ENCODE measurements at regions not wholly inside any gene's neighbourhood (a gene's known extent, or its start where the extent isn't known, plus 50 kb on each side); places are given as distances from the start of the nearest gene placed in this dataset.

- H3K9ac ChIP-seq (ENCODE audit: low read length) = no peak overlapping the region
- H2AFZ ChIP-seq (ENCODE audit: low read length) = no peak overlapping the region
- DNase-seq (no peak), ATAC-seq (no peak)
- CTCF ChIA-PET = no interaction called here
- intact Hi-C loops (cut with micrococcal nuclease) = no loop called here
- H3K4me2 ChIP-seq (ENCODE audit: low read length) = no peak overlapping the region
- H3K9me2 ChIP-seq (replicated peaks; ENCODE audit: low read length) = no peaks in the 10 kb centered on the region
- no peaks in the 10 kb centered on the region for H4K20me1 ChIP-seq (ENCODE audit: low read length)
- no peaks in the 10 kb centered on the region for H3K27me3 ChIP-seq (ENCODE audit: low read length)
- no peaks in the 10 kb centered on the region for H3K9me3 ChIP-seq (ENCODE audit: low read length)
- no peaks in the 10 kb centered on the region for H3K36me3 ChIP-seq (ENCODE audit: low read depth, low read length)
- no peak overlapping the region for H3K4me3 ChIP-seq (ENCODE audit: low read length)
- TF ChIP-seq EZH2 (IDR thresholded peaks at IDR 0.05; ENCODE audit: low read length, unreplicated experiment) = no peak
- H3F3A ChIP-seq (ENCODE audit: low read length, unreplicated experiment) = no peaks in the 10 kb centered on the region
- POLR2A ChIA-PET (ENCODE audit: unreplicated experiment) = no interaction called here
- no peaks in the 10 kb centered on the region for H3K4me1 ChIP-seq (ENCODE audit: insufficient read depth, low read length)
- no peak overlapping the region for H3K27ac ChIP-seq (ENCODE audit: low read length)
- no peaks in the 10 kb centered on the region for H3K79me2 ChIP-seq (ENCODE audit: low read length)
- no TSS peak for BruUV-seq (replicated peaks)
Observed at GRCh38 chr2:147398301-147398700, 446.5 kb upstream of the ACVR2A start.

GRCh38 chr2:147396890-147397289 is 447.9 kb upstream of the ACVR2A start:
- ATAC-seq (no peak), DNase-seq (no peak)
- Histone ChIP-seq H3K36me3 (ENCODE audit: low read depth, low read length) (no peaks in the 10 kb centered on the region), H3K9me2 (replicated peaks; ENCODE audit: low read length) (no peaks in the 10 kb centered on the region), H2AFZ (ENCODE audit: low read length) (no peak overlapping the region), H3F3A (ENCODE audit: low read length, unreplicated experiment) (no peaks in the 10 kb centered on the region), H4K20me1 (ENCODE audit: low read length) (no peaks in the 10 kb centered on the region), H3K9ac (ENCODE audit: low read length) (no peak overlapping the region), H3K79me2 (ENCODE audit: low read length) (no peaks in the 10 kb centered on the region), H3K4me3 (ENCODE audit: low read length) (no peak overlapping the region), H3K9me3 (ENCODE audit: low read length) (no peaks in the 10 kb centered on the region), H3K27me3 (ENCODE audit: low read length) (no peaks in the 10 kb centered on the region), H3K4me2 (ENCODE audit: low read length) (no peak overlapping the region), H3K4me1 (ENCODE audit: insufficient read depth, low read length) (no peaks in the 10 kb centered on the region), H3K27ac (ENCODE audit: low read length) (no peak overlapping the region)
- intact Hi-C loops (cut with micrococcal nuclease) = no loop called here
- TF ChIP-seq EZH2 (IDR thresholded peaks at IDR 0.05; ENCODE audit: low read length, unreplicated experiment) (no peak), EZH2phosphoT487 (IDR thresholded peaks at IDR 0.05; ENCODE audit: borderline replicate concordance, low read length) (no peak)
- TF ChIP-seq, protein P1, sequence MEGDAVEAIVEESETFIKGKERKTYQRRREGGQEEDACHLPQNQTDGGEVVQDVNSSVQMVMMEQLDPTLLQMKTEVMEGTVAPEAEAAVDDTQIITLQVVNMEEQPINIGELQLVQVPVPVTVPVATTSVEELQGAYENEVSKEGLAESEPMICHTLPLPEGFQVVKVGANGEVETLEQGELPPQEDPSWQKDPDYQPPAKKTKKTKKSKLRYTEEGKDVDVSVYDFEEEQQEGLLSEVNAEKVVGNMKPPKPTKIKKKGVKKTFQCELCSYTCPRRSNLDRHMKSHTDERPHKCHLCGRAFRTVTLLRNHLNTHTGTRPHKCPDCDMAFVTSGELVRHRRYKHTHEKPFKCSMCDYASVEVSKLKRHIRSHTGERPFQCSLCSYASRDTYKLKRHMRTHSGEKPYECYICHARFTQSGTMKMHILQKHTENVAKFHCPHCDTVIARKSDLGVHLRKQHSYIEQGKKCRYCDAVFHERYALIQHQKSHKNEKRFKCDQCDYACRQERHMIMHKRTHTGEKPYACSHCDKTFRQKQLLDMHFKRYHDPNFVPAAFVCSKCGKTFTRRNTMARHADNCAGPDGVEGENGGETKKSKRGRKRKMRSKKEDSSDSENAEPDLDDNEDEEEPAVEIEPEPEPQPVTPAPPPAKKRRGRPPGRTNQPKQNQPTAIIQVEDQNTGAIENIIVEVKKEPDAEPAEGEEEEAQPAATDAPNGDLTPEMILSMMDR (conservative IDR thresholded peaks at IDR 0.05; ENCODE audit: low read depth, low read length) = no peak
- POLR2A ChIA-PET (ENCODE audit: unreplicated experiment) = no interaction called here
- BruUV-seq (replicated peaks) = no TSS peak
- CTCF ChIA-PET = no interaction called here

DNA sequence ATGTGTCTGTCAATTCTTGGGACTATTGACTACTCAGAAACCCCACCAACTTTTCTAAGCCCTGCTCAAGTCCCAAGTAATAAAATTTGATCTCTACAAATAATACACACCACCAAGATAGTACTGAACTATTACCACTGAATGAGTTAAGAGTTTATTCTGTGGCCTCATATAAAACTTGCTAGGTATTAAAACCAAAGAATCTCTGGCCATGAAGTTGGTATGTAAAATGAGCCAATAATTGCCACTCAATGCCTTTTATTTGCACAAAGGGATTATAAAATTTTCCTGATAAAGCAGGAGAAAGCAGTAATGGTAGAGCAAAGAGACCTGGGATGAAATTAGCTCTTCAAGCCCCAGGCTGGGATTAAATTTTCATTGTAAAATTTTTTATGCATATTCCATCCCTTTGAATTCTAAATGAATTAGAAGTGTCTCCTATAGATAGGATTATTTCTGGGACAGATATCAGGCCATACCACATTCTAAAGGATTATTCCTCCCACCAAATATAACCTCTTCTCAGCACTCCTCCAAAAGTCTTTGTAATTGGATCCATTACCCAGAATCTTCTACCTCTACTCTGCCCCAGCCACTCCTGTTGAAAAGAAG is 450.5 kb upstream of the ACVR2A start:
- no peaks in the 10 kb centered on the region for H3K79me2 ChIP-seq (ENCODE audit: low read length)
- ATAC-seq (no peak), DNase-seq (no peak)
- no peaks in the 10 kb centered on the region for H3K4me1 ChIP-seq (ENCODE audit: insufficient read depth, low read length)
- CTCF ChIA-PET = no interaction called here
- no peaks in the 10 kb centered on the region for H3K9me2 ChIP-seq (replicated peaks; ENCODE audit: low read length)
- POLR2A ChIA-PET (ENCODE audit: unreplicated experiment) = no interaction called here
- no TSS peak for BruUV-seq (replicated peaks)
- H2AFZ ChIP-seq (ENCODE audit: low read length) = no peak overlapping the region
- H3F3A ChIP-seq (ENCODE audit: low read length, unreplicated experiment) = no peaks in the 10 kb centered on the region
- TF ChIP-seq EZH2 (IDR thresholded peaks at IDR 0.05; ENCODE audit: low read length, unreplicated experiment) (no peak), EZH2phosphoT487 (IDR thresholded peaks at IDR 0.05; ENCODE audit: borderline replicate concordance, low read length) (no peak)
- TF ChIP-seq, protein P1 (conservative IDR thresholded peaks at IDR 0.05; ENCODE audit: low read depth, low read length) = no peak
- no peaks in the 10 kb centered on the region for H3K36me3 ChIP-seq (ENCODE audit: low read depth, low read length)
- H4K20me1 ChIP-seq (ENCODE audit: low read length) = no peaks in the 10 kb centered on the region
- H3K27ac ChIP-seq (ENCODE audit: low read length) = no peak overlapping the region
- H3K4me2 ChIP-seq (ENCODE audit: low read length) = no peak overlapping the region
- no peaks in the 10 kb centered on the region for H3K27me3 ChIP-seq (ENCODE audit: low read length)
- H3K9ac ChIP-seq (ENCODE audit: low read length) = no peak overlapping the region
- H3K9me3 ChIP-seq (ENCODE audit: low read length) = no peaks in the 10 kb centered on the region
- intact Hi-C loops (cut with micrococcal nuclease) = no loop called here
- H3K4me3 ChIP-seq (ENCODE audit: low read length) = no peak overlapping the region

All from PC-3 (cell line).